ENCODE measurements at regions not wholly inside any gene's neighbourhood (a gene's known extent, or its start where the extent isn't known, plus 50 kb on each side); places are given as distances from the start of the nearest gene placed in this dataset.

GRCh38 chr2:114373591-114373990, 68.8 kb upstream of the DPP10 start:
- peaks cover 3% of the 10 kb centered on the region for H3K9me3 Mint-ChIP-seq (ENCODE audit: unreplicated experiment)
- H3K36me3 Mint-ChIP-seq (ENCODE audit: low read depth, unreplicated experiment): no peaks in the 10 kb centered on the region
- no peaks in the 10 kb centered on the region for H4K20me1 ChIP-seq (ENCODE audit: insufficient read depth, low read length)

GRCh38 chr2:114384441-114384840, 58.0 kb upstream of the DPP10 start:
- no peaks in the 10 kb centered on the region for H3K4me1 ChIP-seq (ENCODE audit: insufficient read depth, low read length)
- DNase-seq (ENCODE audit: low read depth) (no peak), FAIRE-seq (no peak)
- H2AFZ ChIP-seq (ENCODE audit: low read depth, low read length): no peak overlapping the region
- no peak overlapping the region for H3K4me3 Mint-ChIP-seq (ENCODE audit: unreplicated experiment)
- no peaks in the 10 kb centered on the region for H4K20me1 ChIP-seq (ENCODE audit: insufficient read depth, low read length)
- no peak overlapping the region for H3K27ac ChIP-seq (ENCODE audit: low read depth, low read length)
- H3K9me3 ChIP-seq (ENCODE audit: insufficient read depth, low read depth, low read length): no peaks in the 10 kb centered on the region
- no peaks in the 10 kb centered on the region for H3K36me3 ChIP-seq (ENCODE audit: insufficient read depth, low read length)
- no peak overlapping the region for H3K9ac ChIP-seq (ENCODE audit: low read length)
- H3K4me2 ChIP-seq (ENCODE audit: low read length): no peak overlapping the region
- no peaks in the 10 kb centered on the region for H3K79me2 ChIP-seq (ENCODE audit: insufficient read depth, low read length)
- no peak overlapping the region for H3K27ac Mint-ChIP-seq (ENCODE audit: unreplicated experiment)
- H3K4me1 Mint-ChIP-seq (ENCODE audit: low read depth, unreplicated experiment): no peaks in the 10 kb centered on the region
- H3K9me3 Mint-ChIP-seq (ENCODE audit: unreplicated experiment): peaks cover 1% of the 10 kb centered on the region
- H3K27me3 ChIP-seq (ENCODE audit: insufficient read depth, low read length): no peaks in the 10 kb centered on the region
- H3K36me3 Mint-ChIP-seq (ENCODE audit: low read depth, unreplicated experiment): no peaks in the 10 kb centered on the region
- TF ChIP-seq CTCF (IDR thresholded peaks at IDR 0.05; ENCODE audit: insufficient read depth, low read depth, low read length) (no peak), EZH2 (IDR thresholded peaks at IDR 0.05; ENCODE audit: insufficient read depth, low read length) (no peak)
- H3K4me3 ChIP-seq (ENCODE audit: insufficient read depth, low read depth, low read length): no peak overlapping the region
- H3K27me3 Mint-ChIP-seq (ENCODE audit: low read depth, unreplicated experiment): no peaks in the 10 kb centered on the region

More at GRCh38 chr2:114373591-114373990, 68.8 kb upstream of the DPP10 start:
- Histone ChIP-seq H3K27ac (ENCODE audit: low read depth, low read length) (no peak overlapping the region), H3K4me3 (ENCODE audit: insufficient read depth, low read depth, low read length) (no peak overlapping the region), H3K4me1 (ENCODE audit: insufficient read depth, low read length) (no peaks in the 10 kb centered on the region), H3K4me2 (ENCODE audit: low read length) (no peak overlapping the region), H3K27me3 (ENCODE audit: insufficient read depth, low read length) (no peaks in the 10 kb centered on the region), H3K9me3 (ENCODE audit: insufficient read depth, low read depth, low read length) (peaks cover 8% of the 10 kb centered on the region), H3K36me3 (ENCODE audit: insufficient read depth, low read length) (no peaks in the 10 kb centered on the region), H2AFZ (ENCODE audit: low read depth, low read length) (no peak overlapping the region), H3K9ac (ENCODE audit: low read length) (no peak overlapping the region), H3K79me2 (ENCODE audit: insufficient read depth, low read length) (no peaks in the 10 kb centered on the region)
- Mint-ChIP-seq H3K27me3 (ENCODE audit: low read depth, unreplicated experiment) (no peaks in the 10 kb centered on the region), H3K27ac (ENCODE audit: unreplicated experiment) (no peak overlapping the region), H3K4me1 (ENCODE audit: low read depth, unreplicated experiment) (no peaks in the 10 kb centered on the region), H3K4me3 (ENCODE audit: unreplicated experiment) (no peak overlapping the region)
- TF ChIP-seq EZH2 (IDR thresholded peaks at IDR 0.05; ENCODE audit: insufficient read depth, low read length): no peak
- TF ChIP-seq CTCF (IDR thresholded peaks at IDR 0.05; ENCODE audit: insufficient read depth, low read depth, low read length): no peak
- no peak for FAIRE-seq
- no peak for DNase-seq (ENCODE audit: low read depth)

- Histone ChIP-seq H3K27me3 (ENCODE audit: insufficient read depth, low read length) (no peaks in the 10 kb centered on the region), H3K9ac (ENCODE audit: low read length) (no peak overlapping the region), H3K27ac (ENCODE audit: low read depth, low read length) (no peak overlapping the region), H3K9me3 (ENCODE audit: insufficient read depth, low read depth, low read length) (no peaks in the 10 kb centered on the region), H2AFZ (ENCODE audit: low read depth, low read length) (no peak overlapping the region), H3K4me2 (ENCODE audit: low read length) (no peak overlapping the region), H3K4me1 (ENCODE audit: insufficient read depth, low read length) (no peaks in the 10 kb centered on the region), H4K20me1 (ENCODE audit: insufficient read depth, low read length) (no peaks in the 10 kb centered on the region), H3K79me2 (ENCODE audit: insufficient read depth, low read length) (no peaks in the 10 kb centered on the region), H3K36me3 (ENCODE audit: insufficient read depth, low read length) (no peaks in the 10 kb centered on the region), H3K4me3 (ENCODE audit: insufficient read depth, low read depth, low read length) (no peak overlapping the region)
- H3K4me1 Mint-ChIP-seq (ENCODE audit: low read depth, unreplicated experiment): no peaks in the 10 kb centered on the region
- TF ChIP-seq EZH2 (IDR thresholded peaks at IDR 0.05; ENCODE audit: insufficient read depth, low read length) (no peak), CTCF (IDR thresholded peaks at IDR 0.05; ENCODE audit: insufficient read depth, low read depth, low read length) (no peak)
- no peak for FAIRE-seq
- no peak overlapping the region for H3K27ac Mint-ChIP-seq (ENCODE audit: unreplicated experiment)
- no peak for DNase-seq (ENCODE audit: low read depth)
- H3K27me3 Mint-ChIP-seq (ENCODE audit: low read depth, unreplicated experiment): no peaks in the 10 kb centered on the region
- peaks cover 4% of the 10 kb centered on the region for H3K9me3 Mint-ChIP-seq (ENCODE audit: unreplicated experiment)
- H3K36me3 Mint-ChIP-seq (ENCODE audit: low read depth, unreplicated experiment): no peaks in the 10 kb centered on the region
- H3K4me3 Mint-ChIP-seq (ENCODE audit: unreplicated experiment): no peak overlapping the region
Observed at GRCh38 chr2:114389021-114389420, 53.4 kb upstream of the DPP10 start.
